ENCODE measurements at regions not wholly inside any gene's neighbourhood (a gene's known extent, or its start where the extent isn't known, plus 50 kb on each side); places are given as distances from the start of the nearest gene placed in this dataset.
"Not testable (repeated sequence)": the region's sequence is repeated elsewhere in the genome, so short reads cannot be mapped to it uniquely, and the experiment has no call there.

DNA sequence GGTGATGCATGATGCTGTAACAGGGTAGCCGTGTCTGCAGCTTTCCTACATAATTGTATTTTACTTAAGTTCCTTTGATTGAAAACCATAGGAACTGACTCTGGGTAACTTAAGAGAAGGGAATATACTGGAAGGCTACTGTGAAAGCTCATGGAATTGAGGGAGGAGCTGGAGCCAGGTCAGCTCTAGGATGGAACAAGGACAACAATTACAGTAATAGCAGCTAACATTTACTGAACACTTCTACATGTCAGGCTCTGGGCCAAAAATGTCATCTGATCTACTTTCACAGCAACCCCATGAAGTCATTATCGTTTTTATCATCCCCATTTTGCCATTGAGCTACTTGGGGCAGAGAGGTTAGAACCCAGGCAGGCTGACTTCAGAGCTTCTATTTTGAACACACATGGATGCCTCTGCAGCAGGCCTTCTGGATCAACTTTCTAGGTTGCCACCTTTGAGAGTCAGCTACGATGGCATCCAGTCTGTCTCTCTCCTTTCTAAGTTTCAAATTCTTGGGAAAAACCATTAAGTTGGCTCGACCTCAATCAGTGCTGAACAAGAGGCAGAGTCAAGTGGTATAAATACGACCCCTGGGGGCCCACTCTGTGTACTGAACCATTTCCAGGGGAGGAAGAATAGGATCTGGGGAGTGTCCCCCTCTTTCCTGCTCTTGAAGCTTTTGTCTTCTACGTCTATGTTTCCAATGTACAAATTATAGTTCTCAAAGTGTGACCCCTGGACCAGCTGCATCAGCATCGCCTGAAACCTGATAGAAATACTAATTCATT is 272.3 kb upstream of the PLPP4 start:
- TF ChIP-seq, protein P1, sequence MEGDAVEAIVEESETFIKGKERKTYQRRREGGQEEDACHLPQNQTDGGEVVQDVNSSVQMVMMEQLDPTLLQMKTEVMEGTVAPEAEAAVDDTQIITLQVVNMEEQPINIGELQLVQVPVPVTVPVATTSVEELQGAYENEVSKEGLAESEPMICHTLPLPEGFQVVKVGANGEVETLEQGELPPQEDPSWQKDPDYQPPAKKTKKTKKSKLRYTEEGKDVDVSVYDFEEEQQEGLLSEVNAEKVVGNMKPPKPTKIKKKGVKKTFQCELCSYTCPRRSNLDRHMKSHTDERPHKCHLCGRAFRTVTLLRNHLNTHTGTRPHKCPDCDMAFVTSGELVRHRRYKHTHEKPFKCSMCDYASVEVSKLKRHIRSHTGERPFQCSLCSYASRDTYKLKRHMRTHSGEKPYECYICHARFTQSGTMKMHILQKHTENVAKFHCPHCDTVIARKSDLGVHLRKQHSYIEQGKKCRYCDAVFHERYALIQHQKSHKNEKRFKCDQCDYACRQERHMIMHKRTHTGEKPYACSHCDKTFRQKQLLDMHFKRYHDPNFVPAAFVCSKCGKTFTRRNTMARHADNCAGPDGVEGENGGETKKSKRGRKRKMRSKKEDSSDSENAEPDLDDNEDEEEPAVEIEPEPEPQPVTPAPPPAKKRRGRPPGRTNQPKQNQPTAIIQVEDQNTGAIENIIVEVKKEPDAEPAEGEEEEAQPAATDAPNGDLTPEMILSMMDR (IDR thresholded peaks at IDR 0.05; ENCODE audit: unreplicated experiment), result no peak
- Mint-ChIP-seq H3K4me3 (ENCODE audit: low read depth, unreplicated experiment) (no peak overlapping the region), H3K4me1 (ENCODE audit: low read depth, unreplicated experiment) (no peaks in the 10 kb centered on the region), H3K36me3 (ENCODE audit: insufficient read depth, unreplicated experiment) (no peaks in the 10 kb centered on the region), H3K27ac (ENCODE audit: unreplicated experiment) (no peak overlapping the region), H3K27me3 (ENCODE audit: unreplicated experiment) (peaks cover 15% of the 10 kb centered on the region), H3K9me3 (ENCODE audit: low read depth, unreplicated experiment) (peaks cover 2% of the 10 kb centered on the region)
- no peak for DNase-seq
- CTCF ChIA-PET, result interaction anchor here (0.7 kb wide), 1 partner anchor 628 kb away, joined by 3 read pairs; no protein-coding TSS in a partner anchor
- intact Hi-C loops (cut with micrococcal nuclease; ENCODE audit: unreplicated experiment), result no loop called here
- BruUV-seq (replicated peaks), result no TSS peak

DNA sequence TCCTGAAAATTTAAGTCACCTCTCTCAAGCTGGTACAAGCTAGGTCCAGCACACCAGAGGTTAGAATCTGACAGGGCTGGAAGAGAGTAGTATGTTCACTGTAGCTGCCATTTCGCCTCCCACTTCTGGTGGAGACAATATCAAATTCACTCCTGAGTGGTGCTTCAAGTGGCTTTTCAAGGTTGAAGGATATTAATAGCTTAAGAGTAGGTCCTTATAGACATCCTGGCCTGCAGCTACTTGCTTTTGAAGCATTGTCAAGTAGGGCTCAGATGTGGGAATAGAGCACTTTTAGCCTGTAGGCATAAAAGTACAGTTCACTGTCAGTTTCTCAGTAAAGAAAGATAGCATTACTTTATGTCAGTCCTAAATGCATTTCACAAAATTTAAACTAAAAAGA is 270.5 kb upstream of the PLPP4 start:
- Mint-ChIP-seq H3K36me3 (ENCODE audit: insufficient read depth, unreplicated experiment) (no peaks in the 10 kb centered on the region), H3K4me3 (ENCODE audit: low read depth, unreplicated experiment) (no peak overlapping the region), H3K27ac (ENCODE audit: unreplicated experiment) (no peak overlapping the region), H3K4me1 (ENCODE audit: low read depth, unreplicated experiment) (no peaks in the 10 kb centered on the region), H3K9me3 (ENCODE audit: low read depth, unreplicated experiment) (peaks cover 2% of the 10 kb centered on the region), H3K27me3 (ENCODE audit: unreplicated experiment) (peaks cover 15% of the 10 kb centered on the region)
- intact Hi-C loops (cut with micrococcal nuclease; ENCODE audit: unreplicated experiment), result no loop called here
- TF ChIP-seq, protein P1 (IDR thresholded peaks at IDR 0.05; ENCODE audit: unreplicated experiment), result no peak
- CTCF ChIA-PET, result interaction anchor here (0.5 kb wide), 1 partner anchor 816 kb away, joined by 3 read pairs; no protein-coding TSS in a partner anchor
- no peak for DNase-seq
- BruUV-seq (replicated peaks), result no TSS peak

DNA sequence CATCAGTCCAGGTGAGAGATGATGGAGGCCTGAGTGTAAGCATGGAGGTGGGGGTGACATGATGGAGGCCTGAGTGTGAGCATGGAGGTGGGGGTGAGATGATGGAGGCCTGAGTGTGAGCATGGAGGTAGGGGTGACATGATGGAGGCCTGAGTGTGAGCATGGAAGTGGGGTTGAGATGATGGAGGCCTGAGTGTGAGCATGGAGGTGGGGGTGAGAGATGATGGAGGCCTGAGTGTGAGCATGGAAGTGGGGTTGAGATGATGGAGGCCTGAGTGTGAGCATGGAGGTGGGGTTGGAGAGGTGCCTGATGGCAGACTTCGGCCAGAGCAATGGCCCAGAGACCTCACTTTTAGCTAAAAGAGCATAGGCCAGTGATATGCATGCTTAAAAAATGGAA is 269.9 kb upstream of the PLPP4 start:
- H3K27me3 Mint-ChIP-seq (ENCODE audit: unreplicated experiment), result peaks cover 15% of the 10 kb centered on the region
- H3K4me1 Mint-ChIP-seq (ENCODE audit: low read depth, unreplicated experiment); DNase-seq; CTCF ChIA-PET; H3K4me3 Mint-ChIP-seq (ENCODE audit: low read depth, unreplicated experiment); H3K36me3 Mint-ChIP-seq (ENCODE audit: insufficient read depth, unreplicated experiment); BruUV-seq (replicated peaks); H3K27ac Mint-ChIP-seq (ENCODE audit: unreplicated experiment); H3K9me3 Mint-ChIP-seq (ENCODE audit: low read depth, unreplicated experiment); intact Hi-C loops (cut with micrococcal nuclease; ENCODE audit: unreplicated experiment): not testable (repeated sequence)

DNA sequence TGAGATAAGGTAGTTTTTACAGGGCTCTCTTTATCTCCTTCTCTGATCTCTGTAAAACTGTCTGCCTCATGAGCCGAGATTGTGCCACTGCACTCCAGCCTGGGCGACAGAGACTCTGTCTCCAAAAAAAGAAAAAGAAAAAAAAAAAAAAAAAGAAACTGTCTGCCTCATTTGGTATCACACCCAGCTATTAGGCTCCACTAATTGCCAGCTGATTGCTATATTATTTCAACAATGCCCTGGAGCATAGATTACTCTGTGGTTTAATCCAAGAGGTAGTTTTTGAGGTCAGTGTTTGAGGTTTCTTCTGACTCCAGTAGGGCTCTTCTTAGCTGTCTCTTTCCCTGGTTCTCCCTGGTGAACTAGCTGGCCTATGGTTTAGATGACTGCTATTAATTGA is 268.1 kb upstream of the PLPP4 start:
- no TSS peak for BruUV-seq (replicated peaks)
- Mint-ChIP-seq H3K36me3 (ENCODE audit: insufficient read depth, unreplicated experiment) (no peaks in the 10 kb centered on the region), H3K27me3 (ENCODE audit: unreplicated experiment) (peaks cover 15% of the 10 kb centered on the region), H3K4me1 (ENCODE audit: low read depth, unreplicated experiment) (no peaks in the 10 kb centered on the region), H3K9me3 (ENCODE audit: low read depth, unreplicated experiment) (peaks cover 2% of the 10 kb centered on the region), H3K4me3 (ENCODE audit: low read depth, unreplicated experiment) (no peak overlapping the region), H3K27ac (ENCODE audit: unreplicated experiment) (no peak overlapping the region)
- intact Hi-C loops (cut with micrococcal nuclease; ENCODE audit: unreplicated experiment), result no loop called here
- CTCF ChIA-PET, result no interaction called here
- TF ChIP-seq, protein P1 (IDR thresholded peaks at IDR 0.05; ENCODE audit: unreplicated experiment), result no peak
- DNase-seq, result no peak
